OCI-LY1 (cell line): ENCODE measurements at regions not wholly inside any gene's neighbourhood (a gene's known extent, or its start where the extent isn't known, plus 50 kb on each side); places are given as distances from the start of the nearest gene placed in this dataset.

Experiments used
- H2AFZ ChIP-seq: fragments of 200-600 bp; sonication (generic), shearing (Covaris generic); 2 replicates; pipeline ENCODE4 v1.6.0; 2014; ENCODE audit warnings: antibody characterized with exemption, mild to moderate bottlenecking, low read length
- H3F3A ChIP-seq: fragments of 200-600 bp; sonication (generic), shearing (Covaris generic); 2 replicates; pipeline ENCODE4 v1.6.0; 2014; ENCODE audit warnings: mild to moderate bottlenecking, antibody characterized with exemption, low read length, moderate library complexity; ENCODE audit not compliant: insufficient read depth
- H3K27ac ChIP-seq: fragments of 200-600 bp; sonication (generic); 2 replicates; pipeline ENCODE4 v1.5.1; 2014; ENCODE audit warnings: low read length, mixed run types, mild to moderate bottlenecking, low read depth; ENCODE audit not compliant: poor library complexity, severe bottlenecking
- H3K27me3 ChIP-seq: fragments of 200-600 bp; sonication (generic); 2 replicates; pipeline ENCODE4 v1.6.0; 2014; ENCODE audit warnings: antibody characterized with exemption, mild to moderate bottlenecking, low read length, moderate library complexity; ENCODE audit not compliant: insufficient read depth
- H3K36me3 ChIP-seq: fragments of 200-600 bp; sonication (generic); 2 replicates; pipeline ENCODE4 v1.6.1; 2014; ENCODE audit warnings: mild to moderate bottlenecking, antibody characterized with exemption, low read length, moderate library complexity, mixed read lengths; ENCODE audit not compliant: insufficient read depth
- H3K4me1 ChIP-seq: fragments of 200-600 bp; sonication (generic); 2 replicates; pipeline ENCODE4 v1.5.1; 2014; ENCODE audit warnings: mild to moderate bottlenecking, low read length, moderate library complexity; ENCODE audit not compliant: insufficient read depth, severe bottlenecking
- H3K4me2 ChIP-seq: fragments of 200-600 bp; sonication (generic), shearing (Covaris generic); 2 replicates; pipeline ENCODE4 v1.6.1; 2014; ENCODE audit warnings: low read length
- H3K4me3 ChIP-seq: fragments of 200-600 bp; sonication (generic); 2 replicates; pipeline ENCODE4 v1.5.1; 2014; ENCODE audit warnings: low read length, low read depth, mild to moderate bottlenecking, mixed read lengths; ENCODE audit not compliant: poor library complexity, severe bottlenecking
- H3K79me2 ChIP-seq: fragments of 200-600 bp; shearing (Covaris generic); 2 replicates; pipeline ENCODE4 v1.6.1; 2016; ENCODE audit warnings: mixed run types, low read length, mixed read lengths; ENCODE audit not compliant: insufficient read depth
- H3K9ac ChIP-seq: fragments of 200-600 bp; sonication (generic), shearing (Covaris generic); 2 replicates; pipeline ENCODE4 v1.6.1; 2014; ENCODE audit warnings: mild to moderate bottlenecking, low read length, mixed read lengths
- H3K9me2 ChIP-seq: fragments of 200-600 bp; sonication (generic), shearing (Covaris generic); 2 replicates; pipeline ENCODE4 v1.6.1; 2014; ENCODE audit warnings: low read depth, mild to moderate bottlenecking, low read length, mixed read lengths
- H3K9me3 ChIP-seq: fragments of 200-600 bp; shearing (Covaris generic); 2 replicates; pipeline ENCODE4 v1.6.1; 2014; ENCODE audit warnings: low read length, mixed read lengths
- H4K20me1 ChIP-seq: fragments of 200-600 bp; sonication (generic), shearing (Covaris generic); 2 replicates; pipeline ENCODE4 v1.6.0; 2016; ENCODE audit warnings: mild to moderate bottlenecking, low read length; ENCODE audit not compliant: insufficient read depth
- CTCF ChIP-seq: fragments of 200-600 bp; sonication (generic), shearing (Covaris generic); IDR thresholded peaks from 2 replicates; pipeline ENCODE4 v1.5.1; 2017; ENCODE audit warnings: mild to moderate bottlenecking, antibody characterized with exemption, low read length, moderate library complexity, mixed read lengths
- EZH2 ChIP-seq: fragments of 200-600 bp; sonication (generic), shearing (Covaris generic); IDR thresholded peaks from 2 replicates; pipeline ENCODE4 v1.8.0; 2017; ENCODE audit warnings: borderline replicate concordance, mixed run types, mild to moderate bottlenecking, antibody characterized with exemption, low read length, moderate library complexity, mixed read lengths

- Histone ChIP-seq H3K4me2 (no peak overlapping the region), H3F3A (no peaks in the 10 kb centered on the region), H3K27ac (no peak overlapping the region), H2AFZ (no peak overlapping the region), H3K9ac (no peak overlapping the region), H4K20me1 (no peaks in the 10 kb centered on the region), H3K27me3 (0 out of 2 replicates have a peak, but pooled peaks cover under 1% of the 10 kb centered on the region), H3K4me3 (no peak overlapping the region), H3K79me2 (no peaks in the 10 kb centered on the region), H3K9me2 (no peaks in the 10 kb centered on the region), H3K36me3 (no peaks in the 10 kb centered on the region), H3K9me3 (no peaks in the 10 kb centered on the region), H3K4me1 (peaks cover 15% of the 10 kb centered on the region)
- TF ChIP-seq CTCF (no peak), EZH2 (no peak)
These were observed 261.5 kb downstream of the UACA start for GRCh38 chr15:70501849-70502248.

- H3K9ac ChIP-seq: no peak overlapping the region
- H3K27me3 ChIP-seq: 0 out of 2 replicates have a peak, but pooled peaks cover 7% of the 10 kb centered on the region
- peaks cover 15% of the 10 kb centered on the region for H3K4me1 ChIP-seq
- H3K27ac ChIP-seq: no peak overlapping the region
- H3K9me2 ChIP-seq: no peaks in the 10 kb centered on the region
- no peak overlapping the region for H2AFZ ChIP-seq
- H3K36me3 ChIP-seq: no peaks in the 10 kb centered on the region
- H3K4me2 ChIP-seq: no peak overlapping the region
- TF ChIP-seq CTCF (no peak), EZH2 (no peak)
- H3K4me3 ChIP-seq: no peak overlapping the region
- H3F3A ChIP-seq: no peaks in the 10 kb centered on the region
- no peaks in the 10 kb centered on the region for H4K20me1 ChIP-seq
- no peaks in the 10 kb centered on the region for H3K9me3 ChIP-seq
- H3K79me2 ChIP-seq: no peaks in the 10 kb centered on the region
These were observed 262.1 kb downstream of the UACA start for GRCh38 chr15:70501121-70501727.

- no peak overlapping the region for H3K27ac ChIP-seq
- H3K4me2 ChIP-seq: no peak overlapping the region
These were observed 263.6 kb downstream of the UACA start for GRCh38 chr15:70499791-70500190.

More at GRCh38 chr15:70499791-70500190, 263.6 kb downstream of the UACA start:
- 0 out of 2 replicates have a peak, but pooled peaks cover 9% of the 10 kb centered on the region for H3K27me3 ChIP-seq
- no peak overlapping the region for H3K4me3 ChIP-seq
- no peak overlapping the region for H2AFZ ChIP-seq
- no peaks in the 10 kb centered on the region for H3K9me2 ChIP-seq
- H3K4me1 ChIP-seq: peaks cover 13% of the 10 kb centered on the region
- no peaks in the 10 kb centered on the region for H4K20me1 ChIP-seq
- no peaks in the 10 kb centered on the region for H3K9me3 ChIP-seq
- TF ChIP-seq CTCF (no peak), EZH2 (no peak)
- no peaks in the 10 kb centered on the region for H3K36me3 ChIP-seq
- H3F3A ChIP-seq: no peaks in the 10 kb centered on the region
- no peak overlapping the region for H3K9ac ChIP-seq
- no peaks in the 10 kb centered on the region for H3K79me2 ChIP-seq
